ENCODE measurements at regions not wholly inside any gene's neighbourhood (a gene's known extent, or its start where the extent isn't known, plus 50 kb on each side); places are given as distances from the start of the nearest gene placed in this dataset.

GRCh38 chr4:60884587-60884986, 315.5 kb upstream of the ADGRL3 start:
- H2AFZ ChIP-seq = no peak overlapping the region
- TF ChIP-seq EZH2phosphoT487 (IDR thresholded peaks at IDR 0.05; ENCODE audit: low read depth, severe bottlenecking, unreplicated experiment) (no peak), EZH2 (IDR thresholded peaks at IDR 0.05; ENCODE audit: borderline replicate concordance) (no peak), CTCF (IDR thresholded peaks at IDR 0.05; ENCODE audit: poor library complexity) (no peak)
- H3K27ac ChIP-seq = no peak overlapping the region
- H3K4me1 ChIP-seq (ENCODE audit: insufficient read depth) = no peaks in the 10 kb centered on the region
- H4K20me1 ChIP-seq (ENCODE audit: insufficient read depth, poor library complexity, severe bottlenecking) = no peaks in the 10 kb centered on the region
- H3K9me2 ChIP-seq (replicated peaks; ENCODE audit: insufficient read depth) = no peaks in the 10 kb centered on the region
- no peaks in the 10 kb centered on the region for H3K36me3 ChIP-seq (replicated peaks; ENCODE audit: insufficient read depth, low read depth)
- WGBS (ENCODE audit: low lambda C conversion rate, missing lambda C conversion rate) = 57% methylated on average over 7 of the region's 7 CpGs
- H3K27me3 ChIP-seq = no peaks in the 10 kb centered on the region
- H3K4me3 ChIP-seq = no peak overlapping the region
- no peaks in the 10 kb centered on the region for H3K79me2 ChIP-seq
- H3K4me2 ChIP-seq = peak overlapping the region; percentile 28
- H3K9me3 ChIP-seq (ENCODE audit: low read depth) = no peaks in the 10 kb centered on the region
- no peak for DNase-seq (ENCODE audit: low spot score)

DNA sequence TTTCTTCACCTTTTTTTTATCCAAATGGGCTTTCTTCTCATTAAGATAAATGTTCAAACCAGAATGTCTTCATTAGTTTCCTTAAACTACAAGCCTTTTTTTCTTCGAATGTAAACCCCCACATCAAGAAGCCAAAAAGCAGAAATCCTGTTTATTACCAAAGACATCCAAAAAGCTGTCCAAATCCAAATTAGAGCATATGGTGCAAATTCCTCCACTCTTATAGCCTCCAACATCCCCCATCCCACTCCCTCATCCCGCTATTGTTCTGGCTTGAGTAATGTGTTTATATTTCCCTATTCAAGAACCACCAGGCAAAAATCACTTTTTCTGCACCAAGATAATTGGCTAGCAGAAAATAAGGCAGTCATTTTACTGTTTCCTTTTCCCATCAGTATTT, 315.1 kb upstream of the ADGRL3 start:
- no peak for DNase-seq (ENCODE audit: low spot score)
- 88% methylated on average over 2 of the region's 2 CpGs for WGBS (ENCODE audit: low lambda C conversion rate, missing lambda C conversion rate)

DNA sequence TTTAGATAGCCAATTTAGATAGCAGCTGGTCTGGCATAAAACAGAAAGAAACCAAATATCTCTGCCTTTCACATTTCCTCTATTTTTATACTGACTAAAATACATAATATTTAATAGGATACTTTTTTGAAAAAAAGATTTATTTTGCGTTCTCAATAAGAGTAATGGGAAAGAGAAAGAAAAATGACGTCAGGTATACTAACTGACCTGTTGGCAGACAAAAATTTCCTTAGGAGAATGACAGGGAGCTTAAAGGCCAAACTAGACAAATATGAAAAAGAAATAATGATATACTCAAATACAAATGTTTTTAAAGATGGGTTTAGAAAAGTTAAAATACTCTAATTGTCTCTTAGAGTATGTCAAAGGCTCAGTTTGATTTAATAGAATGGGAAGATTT, 309.4 kb upstream of the ADGRL3 start:
- Histone ChIP-seq H3K9me2 (replicated peaks; ENCODE audit: insufficient read depth) (no peaks in the 10 kb centered on the region), H3K27me3 (no peaks in the 10 kb centered on the region), H3K4me1 (ENCODE audit: insufficient read depth) (no peaks in the 10 kb centered on the region), H3K27ac (no peak overlapping the region), H3K4me3 (no peak overlapping the region), H3K4me2 (no peak overlapping the region), H3K9me3 (ENCODE audit: low read depth) (no peaks in the 10 kb centered on the region), H3K79me2 (no peaks in the 10 kb centered on the region), H3K36me3 (replicated peaks; ENCODE audit: insufficient read depth, low read depth) (no peaks in the 10 kb centered on the region), H4K20me1 (ENCODE audit: insufficient read depth, poor library complexity, severe bottlenecking) (no peaks in the 10 kb centered on the region), H2AFZ (no peak overlapping the region)
- no peak for DNase-seq (ENCODE audit: low spot score)
- WGBS (ENCODE audit: low lambda C conversion rate, missing lambda C conversion rate) = 92% methylated on average over 2 of the region's 2 CpGs
- TF ChIP-seq EZH2 (IDR thresholded peaks at IDR 0.05; ENCODE audit: borderline replicate concordance) (no peak), EZH2phosphoT487 (IDR thresholded peaks at IDR 0.05; ENCODE audit: low read depth, severe bottlenecking, unreplicated experiment) (no peak), CTCF (IDR thresholded peaks at IDR 0.05; ENCODE audit: poor library complexity) (no peak)

More for the DNA sequence above, 315.1 kb upstream of the ADGRL3 start:
- Histone ChIP-seq H3K27me3 (no peaks in the 10 kb centered on the region), H3K36me3 (replicated peaks; ENCODE audit: insufficient read depth, low read depth) (no peaks in the 10 kb centered on the region), H3K9me2 (replicated peaks; ENCODE audit: insufficient read depth) (no peaks in the 10 kb centered on the region), H3K9me3 (ENCODE audit: low read depth) (no peaks in the 10 kb centered on the region), H4K20me1 (ENCODE audit: insufficient read depth, poor library complexity, severe bottlenecking) (no peaks in the 10 kb centered on the region), H3K4me2 (no peak overlapping the region), H3K79me2 (no peaks in the 10 kb centered on the region), H3K27ac (no peak overlapping the region), H3K4me3 (no peak overlapping the region), H2AFZ (no peak overlapping the region), H3K4me1 (ENCODE audit: insufficient read depth) (no peaks in the 10 kb centered on the region)
- TF ChIP-seq EZH2 (IDR thresholded peaks at IDR 0.05; ENCODE audit: borderline replicate concordance) (no peak), EZH2phosphoT487 (IDR thresholded peaks at IDR 0.05; ENCODE audit: low read depth, severe bottlenecking, unreplicated experiment) (no peak), CTCF (IDR thresholded peaks at IDR 0.05; ENCODE audit: poor library complexity) (no peak)

DNA sequence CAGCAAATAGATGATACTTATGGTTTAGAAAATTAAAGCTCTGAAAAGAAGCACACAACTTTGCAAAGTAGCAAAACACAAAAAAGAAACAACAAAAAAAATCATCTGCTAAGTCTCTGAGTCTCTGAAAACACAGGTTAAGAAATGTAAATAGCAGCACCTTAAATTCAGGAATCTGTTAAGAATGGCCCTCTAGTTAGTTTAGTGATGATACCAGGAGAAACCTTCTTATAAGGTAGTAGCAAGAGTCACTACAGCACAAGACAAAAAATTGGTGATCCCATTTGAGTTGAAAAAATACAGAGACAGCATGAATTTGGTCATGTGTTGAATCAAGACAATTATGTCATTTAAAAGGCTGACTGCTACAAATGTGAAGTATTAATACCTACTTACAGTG, 308.2 kb upstream of the ADGRL3 start:
- Histone ChIP-seq H3K36me3 (replicated peaks; ENCODE audit: insufficient read depth, low read depth) (no peaks in the 10 kb centered on the region), H4K20me1 (ENCODE audit: insufficient read depth, poor library complexity, severe bottlenecking) (no peaks in the 10 kb centered on the region), H3K4me3 (no peak overlapping the region), H3K79me2 (no peaks in the 10 kb centered on the region), H3K27ac (no peak overlapping the region), H3K27me3 (no peaks in the 10 kb centered on the region), H3K9me3 (ENCODE audit: low read depth) (no peaks in the 10 kb centered on the region), H2AFZ (no peak overlapping the region), H3K4me2 (no peak overlapping the region), H3K4me1 (ENCODE audit: insufficient read depth) (no peaks in the 10 kb centered on the region), H3K9me2 (replicated peaks; ENCODE audit: insufficient read depth) (no peaks in the 10 kb centered on the region)
- no peak for DNase-seq (ENCODE audit: low spot score)
- TF ChIP-seq EZH2phosphoT487 (IDR thresholded peaks at IDR 0.05; ENCODE audit: low read depth, severe bottlenecking, unreplicated experiment) = no peak
- no peak for TF ChIP-seq CTCF (IDR thresholded peaks at IDR 0.05; ENCODE audit: poor library complexity)
- no peak for TF ChIP-seq EZH2 (IDR thresholded peaks at IDR 0.05; ENCODE audit: borderline replicate concordance)

Measured in hepatocyte (in vitro differentiated cells).